ENCODE measurements at regions not wholly inside any gene's neighbourhood (a gene's known extent, or its start where the extent isn't known, plus 50 kb on each side); places are given as distances from the start of the nearest gene placed in this dataset.

GRCh38 chr21:34260277-34261008 is 103.4 kb upstream of the KCNE2 start:
- POLR2A ChIA-PET, result no interaction called here
- CTCF ChIA-PET, result no interaction called here
- no peak for TF ChIP-seq NFRKB (IDR thresholded peaks at IDR 0.05)
- TF ChIP-seq PKNOX1 (IDR thresholded peaks at IDR 0.05), result no peak
- no peak for TF ChIP-seq BHLHE40 (IDR thresholded peaks at IDR 0.05; ENCODE audit: borderline replicate concordance)
- TF ChIP-seq ZNF384 (IDR thresholded peaks at IDR 0.05), result no peak
- no peak for TF ChIP-seq LEF1 (IDR thresholded peaks at IDR 0.05; ENCODE audit: borderline replicate concordance)
- no peak for TF ChIP-seq TARDBP (IDR thresholded peaks at IDR 0.05)
- no peak for TF ChIP-seq ELF4 (IDR thresholded peaks at IDR 0.05)
- no peak for TF ChIP-seq HDGF (IDR thresholded peaks at IDR 0.05; ENCODE audit: borderline replicate concordance)
- TF ChIP-seq SP1 (IDR thresholded peaks at IDR 0.05), result no peak
- TF ChIP-seq FOXM1 (IDR thresholded peaks at IDR 0.05; ENCODE audit: borderline replicate concordance), result no peak
- TF ChIP-seq ARNT (IDR thresholded peaks at IDR 0.05), result no peak
- TF ChIP-seq L3MBTL2 (conservative IDR thresholded peaks at IDR 0.05), result no peak
- TF ChIP-seq CTBP1 (IDR thresholded peaks at IDR 0.05; ENCODE audit: borderline replicate concordance), result no peak
- no peak for TF ChIP-seq SUZ12 (IDR thresholded peaks at IDR 0.05)
- TF ChIP-seq FOXK2 (IDR thresholded peaks at IDR 0.05), result no peak
- TF ChIP-seq FOXA1 (IDR thresholded peaks at IDR 0.05), result no peak
- no peak for DNase-seq (ENCODE audit: extremely low spot score)

DNA sequence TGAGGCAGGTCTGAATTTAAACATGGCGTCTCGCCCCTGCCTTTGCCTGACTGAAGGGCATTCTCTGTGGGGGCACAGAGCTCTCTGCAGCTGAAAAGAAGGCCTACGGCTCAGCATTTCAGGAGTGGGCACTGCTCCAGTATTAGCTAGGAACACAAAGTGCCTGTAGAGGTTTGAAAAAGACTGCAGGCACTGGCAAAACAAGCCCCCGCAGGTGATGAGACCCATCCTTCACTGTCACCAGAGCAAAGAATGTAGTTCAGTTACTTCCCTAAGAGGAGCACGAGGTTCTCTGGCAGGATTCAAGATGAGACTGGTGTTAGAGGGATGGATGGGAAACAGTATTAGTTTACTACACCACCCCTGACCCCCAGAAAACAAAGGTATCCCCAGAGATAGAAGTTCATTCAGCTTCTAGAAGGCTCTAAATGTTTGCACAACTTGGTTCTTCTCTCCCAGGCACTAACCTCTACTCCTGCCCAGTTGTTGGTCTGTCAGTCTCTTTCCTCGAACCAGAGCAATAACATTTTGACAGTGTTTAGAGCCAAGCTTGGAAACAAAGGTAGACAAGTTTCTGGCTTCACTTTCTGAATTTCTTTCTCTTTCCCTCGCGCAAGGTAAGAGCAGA is 101.9 kb upstream of the KCNE2 start:
- ChIA-PET POLR2A (no interaction called here), CTCF (no interaction called here)
- no peak for TF ChIP-seq FOXA1 (IDR thresholded peaks at IDR 0.05)
- no peak for TF ChIP-seq TARDBP (IDR thresholded peaks at IDR 0.05)
- TF ChIP-seq PKNOX1 (IDR thresholded peaks at IDR 0.05), result no peak
- TF ChIP-seq L3MBTL2 (conservative IDR thresholded peaks at IDR 0.05), result no peak
- no peak for TF ChIP-seq ZNF384 (IDR thresholded peaks at IDR 0.05)
- no peak for TF ChIP-seq BHLHE40 (IDR thresholded peaks at IDR 0.05; ENCODE audit: borderline replicate concordance)
- no peak for TF ChIP-seq SUZ12 (IDR thresholded peaks at IDR 0.05)
- no peak for TF ChIP-seq FOXM1 (IDR thresholded peaks at IDR 0.05; ENCODE audit: borderline replicate concordance)
- TF ChIP-seq NFRKB (IDR thresholded peaks at IDR 0.05), result no peak
- TF ChIP-seq SP1 (IDR thresholded peaks at IDR 0.05), result no peak
- TF ChIP-seq FOXK2 (IDR thresholded peaks at IDR 0.05), result no peak
- no peak for TF ChIP-seq HDGF (IDR thresholded peaks at IDR 0.05; ENCODE audit: borderline replicate concordance)
- TF ChIP-seq CTBP1 (IDR thresholded peaks at IDR 0.05; ENCODE audit: borderline replicate concordance), result no peak
- TF ChIP-seq ELF4 (IDR thresholded peaks at IDR 0.05), result no peak
- no peak for TF ChIP-seq ARNT (IDR thresholded peaks at IDR 0.05)
- no peak for TF ChIP-seq LEF1 (IDR thresholded peaks at IDR 0.05; ENCODE audit: borderline replicate concordance)
- no peak for DNase-seq (ENCODE audit: extremely low spot score)

DNA sequence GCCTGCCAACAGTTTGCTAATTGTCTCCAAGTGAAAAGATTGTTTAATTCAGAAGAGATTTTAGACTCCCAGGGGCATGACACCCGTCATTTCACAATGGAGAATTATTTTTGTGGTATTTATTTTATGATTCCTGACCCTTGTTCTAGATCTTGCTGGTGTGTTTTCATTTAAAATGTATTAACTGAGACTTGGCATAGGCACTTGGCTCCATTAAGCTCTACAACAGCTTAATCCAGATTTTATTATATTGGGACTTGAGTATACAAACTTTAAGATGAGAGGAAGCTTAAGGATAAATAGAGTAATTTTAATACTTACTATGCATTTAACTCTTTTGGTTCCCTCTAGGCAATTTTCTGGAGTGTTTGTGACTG is 101.3 kb upstream of the KCNE2 start:
- POLR2A ChIA-PET, result no interaction called here
- DNase-seq (ENCODE audit: extremely low spot score), result no peak
- CTCF ChIA-PET, result no interaction called here
- TF ChIP-seq HDGF (IDR thresholded peaks at IDR 0.05; ENCODE audit: borderline replicate concordance) (no peak), SUZ12 (IDR thresholded peaks at IDR 0.05) (no peak), L3MBTL2 (conservative IDR thresholded peaks at IDR 0.05) (no peak), ARNT (IDR thresholded peaks at IDR 0.05) (no peak)

GRCh38 chr21:34263629-34264028 is 100.2 kb upstream of the KCNE2 start:
- POLR2A ChIA-PET, result no interaction called here
- CTCF ChIA-PET, result no interaction called here
- DNase-seq (ENCODE audit: extremely low spot score), result no peak
- TF ChIP-seq ELF4 (IDR thresholded peaks at IDR 0.05) (no peak), FOXA1 (IDR thresholded peaks at IDR 0.05) (no peak), FOXK2 (IDR thresholded peaks at IDR 0.05) (no peak), TARDBP (IDR thresholded peaks at IDR 0.05) (no peak), SUZ12 (IDR thresholded peaks at IDR 0.05) (no peak), CTBP1 (IDR thresholded peaks at IDR 0.05; ENCODE audit: borderline replicate concordance) (no peak), NFRKB (IDR thresholded peaks at IDR 0.05) (no peak)

- TF ChIP-seq BHLHE40 (IDR thresholded peaks at IDR 0.05; ENCODE audit: borderline replicate concordance) (no peak), HDGF (IDR thresholded peaks at IDR 0.05; ENCODE audit: borderline replicate concordance) (no peak), SP1 (IDR thresholded peaks at IDR 0.05) (no peak), FOXK2 (IDR thresholded peaks at IDR 0.05) (no peak), TARDBP (IDR thresholded peaks at IDR 0.05) (no peak), SUZ12 (IDR thresholded peaks at IDR 0.05) (no peak)
- DNase-seq (ENCODE audit: extremely low spot score), result no peak
- CTCF ChIA-PET, result interaction anchor here (1.1 kb wide), 1 partner anchor 342 kb away, joined by 3 read pairs; no protein-coding TSS in a partner anchor
- POLR2A ChIA-PET, result no interaction called here
Measured at GRCh38 chr21:34266351-34266750, 97.5 kb upstream of the KCNE2 start.

GRCh38 chr21:34268493-34268892 is 95.3 kb upstream of the KCNE2 start:
- DNase-seq (ENCODE audit: extremely low spot score), result no peak
- ChIA-PET POLR2A (no interaction called here), CTCF (interaction anchor here (0.6 kb wide), 1 partner anchor 392 kb away, joined by 3 read pairs; no protein-coding TSS in a partner anchor)
- TF ChIP-seq ARNT (IDR thresholded peaks at IDR 0.05) (no peak), TARDBP (IDR thresholded peaks at IDR 0.05) (no peak), L3MBTL2 (conservative IDR thresholded peaks at IDR 0.05) (no peak), LEF1 (IDR thresholded peaks at IDR 0.05; ENCODE audit: borderline replicate concordance) (no peak), SP1 (IDR thresholded peaks at IDR 0.05) (no peak), SUZ12 (IDR thresholded peaks at IDR 0.05) (no peak), FOXA1 (IDR thresholded peaks at IDR 0.05) (no peak), ZNF384 (IDR thresholded peaks at IDR 0.05) (no peak), ELF4 (IDR thresholded peaks at IDR 0.05) (no peak), NFRKB (IDR thresholded peaks at IDR 0.05) (no peak), FOXK2 (IDR thresholded peaks at IDR 0.05) (no peak), CTBP1 (IDR thresholded peaks at IDR 0.05; ENCODE audit: borderline replicate concordance) (no peak), FOXM1 (IDR thresholded peaks at IDR 0.05; ENCODE audit: borderline replicate concordance) (no peak), PKNOX1 (IDR thresholded peaks at IDR 0.05) (no peak), HDGF (IDR thresholded peaks at IDR 0.05; ENCODE audit: borderline replicate concordance) (no peak), BHLHE40 (IDR thresholded peaks at IDR 0.05; ENCODE audit: borderline replicate concordance) (no peak)
